ENCODE measurements at regions not wholly inside any gene's neighbourhood (a gene's known extent, or its start where the extent isn't known, plus 50 kb on each side); places are given as distances from the start of the nearest gene placed in this dataset.

- Histone ChIP-seq H3K27me3 (no peaks in the 10 kb centered on the region), H3K9me3 (replicated peaks in 1 of 3) (no peaks in the 10 kb centered on the region), H3K4me3 (no peak overlapping the region)
Observed at GRCh38 chr12:83850531-83850930, 1062.1 kb downstream of the SLC6A15 start.

GRCh38 chr12:83848702-83849101, 1063.9 kb downstream of the SLC6A15 start:
- Histone ChIP-seq H3K9me3 (replicated peaks in 1 of 3) (no peaks in the 10 kb centered on the region), H3K4me1 (replicated peaks in 1 of 2) (no peaks in the 10 kb centered on the region), H3K27ac (no peak overlapping the region), H3K36me3 (replicated peaks in 1 of 2) (no peaks in the 10 kb centered on the region), H3K27me3 (no peaks in the 10 kb centered on the region), H3K4me3 (no peak overlapping the region)
- TF ChIP-seq POLR2A (IDR thresholded peaks at IDR 0.05) (no peak), CTCF (IDR thresholded peaks at IDR 0.05) (no peak)
- intact Hi-C loops (cut with DNase I), result no loop called here
- DNase-seq, result no peak
- WGBS, 4 donors, result 64 to 78% (median 73%) methylated on average over 1 of the region's 1 CpG

More at GRCh38 chr12:83850531-83850930, 1062.1 kb downstream of the SLC6A15 start:
- Histone ChIP-seq H3K36me3 (replicated peaks in 1 of 2) (no peaks in the 10 kb centered on the region), H3K4me1 (replicated peaks in 1 of 2) (no peaks in the 10 kb centered on the region), H3K27ac (no peak overlapping the region)
- no peak for DNase-seq
- TF ChIP-seq CTCF (IDR thresholded peaks at IDR 0.05) (no peak), POLR2A (IDR thresholded peaks at IDR 0.05) (no peak)
- intact Hi-C loops (cut with DNase I), result no loop called here
- WGBS, 4 donors, result 44 to 90% (median 67%) methylated on average over 2 of the region's 2 CpGs

DNA sequence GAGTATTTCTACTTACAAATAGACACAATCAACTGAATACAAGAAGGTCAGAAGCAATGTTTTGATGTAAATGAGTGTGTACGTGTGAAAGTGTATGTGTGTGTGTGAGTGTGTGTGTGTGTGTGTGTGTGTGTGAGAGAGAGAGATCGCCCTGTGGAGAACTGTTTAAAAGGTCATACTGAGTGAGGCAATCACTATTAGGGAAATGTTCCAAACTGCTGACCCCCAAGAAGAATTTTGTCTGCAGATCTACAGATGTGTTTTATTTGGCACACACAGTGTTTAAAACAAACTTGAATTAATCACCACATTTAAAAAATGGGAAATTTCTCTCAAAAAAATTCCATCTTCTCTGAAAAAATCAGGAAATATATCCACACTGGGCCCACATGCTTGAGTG, 1069.1 kb downstream of the SLC6A15 start:
- Histone ChIP-seq H3K4me1 (replicated peaks in 1 of 2) (no peaks in the 10 kb centered on the region), H3K36me3 (replicated peaks in 1 of 2) (no peaks in the 10 kb centered on the region), H3K27ac (no peak overlapping the region), H3K4me3 (no peak overlapping the region), H3K27me3 (no peaks in the 10 kb centered on the region), H3K9me3 (replicated peaks in 1 of 3) (no peaks in the 10 kb centered on the region)
- DNase-seq, result no peak
- no peak for TF ChIP-seq POLR2A (IDR thresholded peaks at IDR 0.05)
- TF ChIP-seq CTCF (IDR thresholded peaks at IDR 0.05), result no peak
- 48 to 62% (median 51%) methylated on average over 2 of the region's 2 CpGs for WGBS, 4 donors
- intact Hi-C loops (cut with DNase I), result no loop called here

DNA sequence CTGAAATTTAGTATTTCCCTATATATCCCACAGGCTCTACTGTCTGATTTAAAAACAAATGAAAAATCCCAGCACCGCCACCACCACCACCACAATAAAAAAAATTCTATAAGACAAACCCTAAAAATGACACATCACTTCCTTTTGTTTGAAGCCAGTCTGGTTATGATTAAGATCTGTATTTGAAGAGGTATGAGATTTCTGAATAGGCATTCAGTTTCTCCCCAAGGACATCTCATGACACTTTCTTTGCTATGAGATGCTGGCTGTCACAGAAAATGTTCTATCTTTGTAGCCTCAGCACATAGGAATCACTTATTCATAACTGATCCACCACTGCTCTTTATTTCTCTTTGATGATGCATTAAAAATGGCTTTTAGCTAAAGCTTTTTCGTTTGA, 1071.0 kb downstream of the SLC6A15 start:
- 78 to 87% (median 84%) methylated on average over 2 of the region's 2 CpGs for WGBS, 4 donors
- Histone ChIP-seq H3K4me1 (replicated peaks in 1 of 2) (no peaks in the 10 kb centered on the region), H3K27me3 (no peaks in the 10 kb centered on the region), H3K9me3 (replicated peaks in 1 of 3) (no peaks in the 10 kb centered on the region), H3K4me3 (no peak overlapping the region), H3K36me3 (replicated peaks in 1 of 2) (no peaks in the 10 kb centered on the region), H3K27ac (no peak overlapping the region)
- intact Hi-C loops (cut with DNase I), result no loop called here
- DNase-seq, result no peak
- TF ChIP-seq CTCF (IDR thresholded peaks at IDR 0.05), result no peak
- no peak for TF ChIP-seq POLR2A (IDR thresholded peaks at IDR 0.05)

Measured in adrenal gland (tissue), 9 donors.